HG02759 (cell line): ENCODE measurements at regions not wholly inside any gene's neighbourhood (a gene's known extent, or its start where the extent isn't known, plus 50 kb on each side); places are given as distances from the start of the nearest gene placed in this dataset.
"Not testable (repeated sequence)": the region's sequence is repeated elsewhere in the genome, so short reads cannot be mapped to it uniquely, and the experiment has no call there.

Experiments used
- ATAC-seq: cut with Tn5 transposase; IDR thresholded peaks from one replicate; pipeline ENCODE4 v1.9.1; 2021; ENCODE audit warnings: mild to moderate bottlenecking, moderate library complexity; ENCODE audit not compliant: unreplicated experiment

DNA sequence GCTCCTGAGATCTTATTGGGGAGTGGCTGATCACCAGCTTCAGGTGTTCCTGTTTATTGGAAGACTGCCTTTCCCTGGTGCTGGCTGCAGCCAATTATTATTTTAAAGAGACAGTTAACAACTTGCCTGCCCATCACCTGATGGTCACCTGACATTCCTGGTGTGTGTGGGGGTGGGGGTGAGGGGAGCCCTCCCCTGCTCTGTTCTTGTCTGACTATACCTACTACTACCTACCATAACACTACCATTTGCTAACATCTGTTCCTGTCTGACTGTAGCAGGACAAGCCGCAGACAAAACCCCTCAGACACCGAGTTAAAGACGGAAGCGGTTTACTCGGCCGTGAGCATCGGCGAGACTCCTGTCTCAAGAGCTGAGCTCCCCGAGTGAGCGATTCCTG lies 54.9 kb upstream of the NBPF3 start:
- ATAC-seq: no peak

- no peak for ATAC-seq
Observed at GRCh38 chr1:21384620-21385019, 55.3 kb upstream of the NBPF3 start.

DNA sequence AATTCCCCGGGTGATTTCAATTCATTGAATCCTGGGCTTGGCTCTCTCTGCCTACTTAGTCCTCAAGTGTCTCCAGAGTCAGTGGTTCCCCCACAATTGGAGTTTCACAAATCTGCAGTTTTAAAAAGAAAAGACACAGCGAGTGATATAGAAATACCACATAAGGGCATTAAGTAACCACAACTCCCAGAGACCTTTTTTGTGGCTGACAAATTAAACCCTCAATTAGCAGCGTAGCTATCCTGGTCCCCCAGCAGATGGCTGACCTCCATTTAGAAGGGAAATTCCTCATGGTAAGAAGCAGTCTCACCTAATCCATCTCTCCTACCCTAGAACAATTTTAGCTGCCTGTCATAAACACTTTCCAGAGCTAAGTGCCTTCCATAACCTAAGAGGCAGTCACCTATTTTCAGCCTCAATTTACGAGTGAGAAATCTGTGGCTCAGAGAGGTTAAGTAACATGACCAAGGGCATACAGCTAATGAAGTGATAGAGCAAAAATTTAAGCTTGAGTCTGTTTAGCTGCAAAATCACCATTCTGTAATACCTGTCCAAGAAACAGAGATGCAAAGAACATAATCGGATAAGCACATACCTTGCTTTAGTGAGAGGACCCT lies 56.0 kb upstream of the NBPF3 start:
- ATAC-seq: no peak

GRCh38 chr1:21381354-21381753 lies 58.6 kb upstream of the NBPF3 start:
- ATAC-seq: no peak

- not testable (repeated sequence) for ATAC-seq
Observed at GRCh38 chr1:21380147-21380546, 59.8 kb upstream of the NBPF3 start.

- no peak for ATAC-seq
Observed at GRCh38 chr1:21379571-21379970, 60.4 kb upstream of the NBPF3 start.

GRCh38 chr1:21378705-21379494 lies 61.0 kb upstream of the NBPF3 start:
- ATAC-seq: no peak

GRCh38 chr1:21372383-21372782 lies 67.6 kb upstream of the NBPF3 start:
- no peak for ATAC-seq

DNA sequence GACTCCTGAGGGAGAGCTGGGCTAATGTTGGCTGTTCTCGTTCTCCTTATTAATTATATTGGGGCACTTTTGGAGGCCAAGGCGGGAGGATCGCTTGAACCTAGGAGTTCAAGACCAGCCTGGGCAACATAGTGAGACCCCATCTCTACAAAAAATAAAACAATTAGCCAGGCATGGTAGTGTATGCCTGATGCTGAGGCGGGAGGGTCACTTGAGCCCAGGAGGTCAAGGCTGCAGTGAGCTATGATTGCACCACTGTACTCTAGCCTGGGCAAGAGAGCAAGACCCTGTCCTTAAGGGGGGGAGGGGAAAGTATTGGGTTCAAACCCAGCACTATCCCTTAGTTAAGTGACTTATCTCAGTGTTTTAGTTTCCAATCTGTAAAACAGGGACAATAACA lies 70.0 kb upstream of the NBPF3 start:
- ATAC-seq: no peak

- no peak for ATAC-seq
Observed at GRCh38 chr1:21368515-21369289, 71.2 kb upstream of the NBPF3 start.

DNA sequence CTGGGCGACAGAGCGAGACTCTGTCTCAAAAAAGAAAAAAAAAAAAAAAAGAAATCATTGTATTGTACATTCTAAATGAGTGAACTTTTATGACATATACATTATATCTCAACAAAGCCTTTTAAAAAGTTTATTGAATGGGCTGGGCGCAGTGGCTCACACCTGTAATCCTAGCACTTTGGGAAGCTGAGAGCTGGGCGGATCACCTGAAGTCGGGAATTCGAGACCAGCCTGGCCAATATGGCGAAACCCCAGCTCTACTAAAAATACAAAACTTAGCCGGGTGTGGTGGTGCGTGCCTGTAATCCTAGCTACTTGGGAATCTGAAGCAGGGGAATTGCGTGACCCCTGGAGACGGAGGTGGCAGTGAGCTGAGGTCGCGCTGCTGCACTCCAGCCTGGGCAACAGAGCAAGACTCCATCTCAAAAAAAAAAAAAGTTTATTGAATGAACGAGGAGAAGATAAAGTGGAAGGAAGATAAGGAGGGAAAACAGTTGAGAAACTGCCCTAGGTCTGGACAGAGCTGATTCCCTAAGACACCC lies 71.9 kb upstream of the NBPF3 start:
- not testable (repeated sequence) for ATAC-seq

- ATAC-seq: no peak
Observed at GRCh38 chr1:21366288-21366687, 73.6 kb upstream of the NBPF3 start.

GRCh38 chr1:21365036-21365435 lies 74.8 kb upstream of the ECE1 start:
- ATAC-seq: no peak

GRCh38 chr1:21362096-21362495 lies 71.8 kb upstream of the ECE1 start:
- ATAC-seq: no peak

DNA sequence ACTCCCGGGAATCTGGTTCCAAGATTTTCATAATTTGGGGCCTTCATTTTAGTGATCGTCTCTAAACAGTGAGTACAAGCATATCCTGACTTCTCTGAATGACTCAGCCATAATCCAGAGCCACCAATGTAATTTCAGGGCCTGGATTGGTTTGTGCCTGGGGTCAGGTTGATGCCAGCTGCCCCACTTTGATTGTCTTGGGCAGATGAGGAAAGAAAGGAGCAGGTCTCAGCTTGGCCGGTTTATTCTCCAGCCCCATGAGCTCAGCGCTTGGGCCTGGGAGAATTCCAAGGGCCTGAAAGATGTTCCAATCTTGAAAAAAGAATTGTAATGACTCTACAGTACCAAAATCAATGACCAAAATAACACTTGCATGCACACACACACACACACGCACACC lies 71.2 kb upstream of the ECE1 start:
- no peak for ATAC-seq

GRCh38 chr1:21357161-21357560 lies 66.9 kb upstream of the ECE1 start:
- ATAC-seq: no peak

- no peak for ATAC-seq
Observed at GRCh38 chr1:21355956-21356355, 65.7 kb upstream of the ECE1 start.

DNA sequence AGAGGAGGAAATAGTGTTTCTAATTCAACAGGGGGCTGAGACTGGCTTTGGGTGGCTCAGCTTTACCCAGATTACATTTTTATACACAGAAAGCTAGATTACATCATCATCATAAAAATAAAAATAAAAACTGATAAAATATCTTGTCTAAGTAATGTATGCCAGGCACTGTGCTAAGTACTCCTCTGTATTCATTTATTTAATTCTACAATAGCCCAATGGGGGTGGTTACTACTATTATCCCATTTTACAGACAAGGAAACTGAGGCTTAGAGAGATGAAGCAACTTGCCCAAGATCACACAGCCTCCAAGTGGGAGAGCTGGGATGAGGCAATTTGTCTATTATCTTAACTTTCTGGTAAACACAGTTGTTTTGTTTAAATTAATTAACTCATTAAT lies 62.3 kb upstream of the ECE1 start:
- ATAC-seq: no peak

DNA sequence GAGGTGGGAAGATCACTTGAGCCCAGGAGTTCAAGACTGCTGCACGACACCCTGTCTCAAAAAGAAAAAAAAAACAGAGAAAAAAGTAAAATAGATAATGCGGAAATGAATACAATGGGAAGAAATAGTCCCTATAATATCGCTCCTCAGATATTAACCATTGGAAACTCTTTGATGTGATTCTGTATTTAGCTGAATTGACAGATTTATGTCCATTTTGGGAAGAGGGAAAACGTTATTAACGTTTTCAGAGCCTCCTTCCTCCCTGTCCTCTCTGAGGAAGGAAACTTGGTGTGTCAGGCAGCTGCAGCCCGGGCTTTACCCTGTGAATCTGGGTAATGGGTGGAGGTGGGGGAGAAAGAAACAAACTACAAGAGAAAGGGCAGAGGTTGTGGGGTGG lies 61.6 kb upstream of the ECE1 start:
- ATAC-seq: no peak

- ATAC-seq: no peak
Observed at GRCh38 chr1:21350202-21350885, 60.1 kb upstream of the ECE1 start.

- no peak for ATAC-seq
Observed at GRCh38 chr1:21349693-21350092, 59.4 kb upstream of the ECE1 start.
